ENCODE measurements at regions not wholly inside any gene's neighbourhood (a gene's known extent, or its start where the extent isn't known, plus 50 kb on each side); places are given as distances from the start of the nearest gene placed in this dataset.

DNA sequence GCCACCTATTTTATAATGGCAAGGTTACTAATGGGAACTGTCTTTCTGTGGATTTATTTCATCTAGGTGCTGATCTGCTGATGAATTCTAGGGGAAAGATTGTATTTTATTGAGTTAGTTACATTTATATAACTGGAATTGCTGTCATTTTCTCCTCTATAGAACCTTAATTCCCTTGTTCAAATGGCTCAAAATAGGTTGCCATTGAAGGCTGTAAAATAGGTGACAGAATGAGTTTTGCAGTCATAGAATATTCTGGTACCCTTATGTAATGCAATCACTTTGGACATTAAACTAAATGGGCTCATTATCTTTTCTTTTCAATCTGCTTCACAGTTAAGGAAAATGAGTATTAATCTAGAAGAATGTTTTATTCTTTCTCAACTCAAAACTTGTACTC, 131.0 kb downstream of the CTH start:
- ChIA-PET CTCF (ENCODE audit: partially characterized antibody) (no interaction called here), POLR2A (ENCODE audit: partially characterized antibody) (no interaction called here)
- Histone ChIP-seq H3K36me3 (ENCODE audit: control insufficient read depth in 2 of 4, insufficient read depth in 4 of 4, low read length in 3 of 4) (no peaks in the 10 kb centered on the region), H4K5ac (ENCODE audit: insufficient read length, low read depth, low read length) (no peak overlapping the region), H3K23me2 (ENCODE audit: low read depth, low read length) (no peaks in the 10 kb centered on the region), H4K8ac (ENCODE audit: extremely low read depth, insufficient read depth, low read length) (no peak overlapping the region), H4K91ac (replicated peaks; ENCODE audit: insufficient read length, low read length) (no peak overlapping the region), H3K9ac (replicated peaks in 1 of 4; ENCODE audit: extremely low read depth in 1 of 4, low read depth in 3 of 4, low read length in 3 of 4) (no peak overlapping the region), H2AFZ (ENCODE audit: low read length) (no peak overlapping the region), H3K4me3 (ENCODE audit: extremely low read depth in 1 of 4, insufficient read depth in 2 of 4, low read depth in 3 of 4, low read length in 4 of 4) (no peak overlapping the region), H3K23ac (ENCODE audit: insufficient read length) (no peak overlapping the region), H3K9me3 (ENCODE audit: insufficient read depth in 2 of 2, low read depth in 1 of 2, low read length in 1 of 2) (no peaks in the 10 kb centered on the region), H3K27me3 (replicated peaks in 1 of 4; ENCODE audit: control insufficient read depth in 3 of 4, extremely low read depth in 1 of 4, insufficient read depth in 3 of 4, low read length in 3 of 4) (no peaks in the 10 kb centered on the region), H2AK5ac (ENCODE audit: low read depth, low read length) (no peak overlapping the region), H2BK12ac (ENCODE audit: low read depth, low read length) (no peak overlapping the region), H4K20me1 (replicated peaks in 1 of 2; ENCODE audit: control insufficient read depth in 1 of 2, insufficient read depth in 2 of 2, low read length in 2 of 2) (no peaks in the 10 kb centered on the region), H3K4me2 (ENCODE audit: insufficient read depth in 1 of 2, low read depth in 2 of 2, low read length in 2 of 2) (no peak overlapping the region), H2BK120ac (replicated peaks; ENCODE audit: low read depth, low read length) (no peak overlapping the region), H3K79me1 (ENCODE audit: low read depth, low read length) (no peaks in the 10 kb centered on the region), H3K18ac (ENCODE audit: extremely low read depth, low read length) (no peak overlapping the region), H2BK20ac (ENCODE audit: low read length) (no peak overlapping the region), H3K4me1 (replicated peaks in 1 of 4; ENCODE audit: control insufficient read depth in 3 of 4, insufficient read depth in 4 of 4, low read length in 3 of 4) (peaks cover 0 to 3% (median 1%) of the 10 kb centered on the region in 4 experiments; a peak in 1 of 7 replicates), H2BK15ac (ENCODE audit: low read length) (no peak overlapping the region), H2BK5ac (ENCODE audit: low read depth, low read length) (no peak overlapping the region), H3K4ac (replicated peaks; ENCODE audit: insufficient read length, low read depth, low read length) (no peak overlapping the region), H3K27ac (ENCODE audit: low read depth, low read length) (no peak overlapping the region), H3K56ac (replicated peaks; ENCODE audit: insufficient read length, low read depth, low read length) (no peak overlapping the region), H3K14ac (ENCODE audit: insufficient read length) (no peak overlapping the region), H3K79me2 (ENCODE audit: control insufficient read depth in 1 of 2, insufficient read depth in 2 of 2, low read length in 2 of 2) (no peaks in the 10 kb centered on the region)
- TF ChIP-seq GTF2F1 (IDR thresholded peaks at IDR 0.05; ENCODE audit: borderline replicate concordance, low read depth, low read length) (no peak), YY1 (IDR thresholded peaks at IDR 0.05; ENCODE audit: low read depth, low read length) (no peak)
- FAIRE-seq (no peak), DNase-seq (ENCODE audit: low read depth in 1 of 2, low spot score in 2 of 2) (no peak)
